Forelimb muscle (tissue), 1 donor: ENCODE measurements at regions not wholly inside any gene's neighbourhood (a gene's known extent, or its start where the extent isn't known, plus 50 kb on each side); places are given as distances from the start of the nearest gene placed in this dataset.

Experiments used
- DNase-seq: peaks from one replicate; pipeline ENCODE4 v3.0.0-alpha.2; 2013; ENCODE audit warnings: low read depth

DNA sequence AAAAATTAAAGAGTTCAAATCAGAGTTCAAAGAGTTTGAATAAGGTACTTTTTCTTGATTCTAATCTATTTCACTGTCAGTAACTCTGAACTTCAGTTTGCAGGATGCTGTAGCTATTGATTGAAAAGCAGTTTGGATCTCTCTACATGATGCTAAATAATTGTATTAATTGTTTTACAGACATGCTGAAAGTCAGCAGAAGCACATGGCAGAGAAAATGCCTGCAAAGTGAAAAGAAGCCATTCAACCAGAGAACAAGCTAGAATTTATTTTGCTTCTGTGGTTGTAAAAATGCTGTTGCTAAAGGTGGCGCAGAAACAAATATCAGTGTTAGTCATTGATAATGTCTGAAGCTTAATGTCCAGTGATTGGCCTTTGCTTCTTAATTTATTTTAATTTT, 92.1 kb upstream of the IL12A start:
- no peak for DNase-seq

DNA sequence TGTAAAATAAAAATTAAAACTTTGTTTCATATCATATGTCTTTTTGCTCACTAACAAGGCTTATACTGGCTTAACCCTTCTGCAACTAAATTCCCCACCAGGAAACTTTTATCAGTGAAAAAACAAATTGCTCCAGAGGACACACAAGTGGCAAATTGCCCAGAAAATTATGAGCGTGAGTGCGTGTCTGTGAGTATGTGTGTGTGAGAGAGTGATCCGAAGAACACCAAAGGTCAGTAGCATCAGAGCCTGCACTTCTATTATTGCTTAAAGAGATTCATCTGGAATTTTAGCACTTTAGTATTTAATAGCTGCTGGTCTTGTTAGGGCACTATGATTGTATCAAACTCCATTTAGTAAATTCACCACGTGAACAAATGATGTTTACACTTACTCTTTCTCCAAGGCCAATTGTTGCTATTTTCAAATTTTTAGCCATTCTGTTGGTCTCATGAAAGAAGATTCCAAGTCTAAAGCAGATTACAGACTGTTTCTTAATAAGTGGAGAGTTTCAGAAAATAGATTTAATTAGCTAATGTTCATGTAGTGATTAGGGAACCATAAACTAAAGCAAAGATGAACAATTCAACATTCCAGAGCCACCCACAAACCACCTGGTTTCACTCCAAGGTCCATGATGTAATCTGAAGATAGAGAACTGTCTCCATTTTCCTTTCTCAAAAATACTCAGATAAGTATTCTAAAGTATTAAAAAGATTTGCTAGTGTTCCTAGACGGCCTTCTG, 91.1 kb upstream of the IL12A start:
- no peak for DNase-seq

DNA sequence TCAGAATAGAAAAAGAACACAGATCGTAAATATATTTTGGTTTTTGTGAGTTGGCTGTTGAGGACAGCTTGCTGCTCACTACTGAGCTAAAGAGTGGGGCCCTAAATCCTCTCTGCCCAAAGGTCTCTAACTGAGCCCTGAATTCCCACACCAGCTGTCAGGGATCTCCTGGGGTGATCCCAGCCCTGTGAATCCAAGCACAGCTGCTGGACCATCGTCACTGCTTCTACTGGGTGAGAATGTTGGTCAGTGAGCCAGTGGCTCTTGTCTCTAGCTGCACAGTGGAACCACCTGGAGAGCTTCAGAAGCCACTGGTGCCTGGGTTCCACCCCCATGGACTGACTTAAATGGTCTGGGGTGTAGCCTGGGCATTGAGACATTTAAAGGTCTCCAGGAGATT, 90.5 kb upstream of the IL12A start:
- DNase-seq: no peak

DNA sequence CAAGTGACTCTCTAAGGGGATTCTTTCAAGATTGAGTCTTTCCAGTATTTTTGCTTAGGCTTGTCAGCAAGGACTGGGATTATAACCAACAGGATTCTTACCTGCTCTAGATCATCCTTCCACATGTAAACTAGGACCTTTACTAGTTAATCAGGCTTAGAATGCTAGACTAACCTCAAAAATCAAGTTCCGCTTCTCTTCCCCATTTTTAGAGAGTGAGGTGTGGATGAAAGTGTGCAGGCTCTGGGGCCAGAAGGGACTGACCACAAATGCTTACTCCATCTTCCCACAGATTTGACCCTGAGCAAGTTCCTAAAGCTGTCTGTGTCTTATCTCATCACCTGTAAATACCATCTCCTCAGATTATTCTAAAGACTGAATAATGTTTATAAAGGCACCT, 89.5 kb upstream of the IL12A start:
- no peak for DNase-seq

DNA sequence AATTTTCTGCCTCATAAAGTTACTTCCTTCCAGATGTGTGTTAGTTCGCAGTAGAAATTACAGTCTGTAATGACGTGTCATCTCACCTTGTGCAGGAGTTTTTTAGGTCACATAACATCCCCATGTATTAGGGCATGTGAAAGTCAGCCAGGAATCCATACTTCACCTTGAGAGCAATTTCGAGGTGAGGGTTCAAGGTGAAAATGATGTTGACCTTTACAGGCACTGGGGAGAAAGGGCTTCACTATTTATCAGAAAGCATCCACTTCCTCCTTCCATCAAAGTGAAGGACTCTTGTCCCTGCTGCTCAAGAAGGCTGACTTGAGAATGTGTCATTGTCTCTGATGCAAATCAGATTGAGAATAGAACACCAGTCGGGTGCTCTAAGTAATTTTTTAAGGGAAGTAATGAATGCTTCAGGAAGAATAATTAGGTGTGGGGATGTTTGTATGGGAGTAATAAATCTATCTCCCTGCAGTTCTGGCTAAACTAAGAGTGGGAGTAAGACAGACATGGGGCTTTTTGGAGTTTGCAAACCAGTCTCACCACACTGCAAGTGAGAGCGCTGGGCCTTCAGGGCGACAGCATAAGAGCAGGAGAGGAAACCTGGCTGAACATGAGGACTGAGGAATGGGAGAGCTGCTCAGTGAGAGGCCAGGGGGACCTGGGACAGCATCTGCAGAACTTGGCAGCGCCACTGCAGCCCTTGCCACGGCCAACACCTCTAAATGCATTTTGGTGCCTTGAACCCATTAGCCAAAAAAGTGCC, 85.9 kb upstream of the IL12A start:
- DNase-seq: no peak

DNA sequence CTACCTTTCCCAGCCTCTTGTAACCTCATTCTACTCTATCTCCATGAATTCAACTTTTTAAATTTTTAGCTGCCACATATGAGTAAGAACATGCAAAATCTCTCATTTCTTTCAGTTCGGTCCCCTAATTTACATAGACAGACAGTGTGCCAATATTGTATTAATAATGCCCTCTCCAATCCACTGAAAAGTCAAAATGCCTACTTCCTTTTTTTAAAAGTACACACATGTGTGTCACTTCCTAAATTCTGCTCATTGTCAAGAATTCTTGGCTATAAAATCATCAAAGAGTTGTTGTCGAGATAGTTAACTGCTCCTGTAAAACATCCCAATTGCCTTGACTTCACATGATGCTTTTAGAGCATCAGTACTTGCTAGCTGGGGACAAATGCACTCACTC, 84.2 kb upstream of the IL12A start:
- DNase-seq: no peak

DNA sequence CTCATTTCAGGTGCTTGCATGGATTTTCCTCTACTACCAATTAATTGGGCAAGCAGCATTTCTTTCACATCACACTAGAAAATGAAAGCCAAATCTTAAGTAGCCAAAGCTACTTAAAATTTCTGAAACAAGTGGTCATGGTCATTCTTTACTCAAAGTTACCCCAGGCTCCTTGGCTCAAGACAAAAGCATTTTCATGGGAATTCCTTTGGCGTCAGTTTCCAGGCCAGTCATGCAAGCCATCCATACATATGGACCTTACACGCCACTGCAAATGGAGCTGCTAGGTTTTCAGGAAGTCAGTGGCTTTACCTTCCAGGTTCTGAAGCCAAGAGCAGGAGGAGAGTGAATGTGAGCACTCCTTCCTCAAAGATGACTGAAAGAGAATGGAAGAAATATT, 83.7 kb upstream of the IL12A start:
- DNase-seq: no peak

DNA sequence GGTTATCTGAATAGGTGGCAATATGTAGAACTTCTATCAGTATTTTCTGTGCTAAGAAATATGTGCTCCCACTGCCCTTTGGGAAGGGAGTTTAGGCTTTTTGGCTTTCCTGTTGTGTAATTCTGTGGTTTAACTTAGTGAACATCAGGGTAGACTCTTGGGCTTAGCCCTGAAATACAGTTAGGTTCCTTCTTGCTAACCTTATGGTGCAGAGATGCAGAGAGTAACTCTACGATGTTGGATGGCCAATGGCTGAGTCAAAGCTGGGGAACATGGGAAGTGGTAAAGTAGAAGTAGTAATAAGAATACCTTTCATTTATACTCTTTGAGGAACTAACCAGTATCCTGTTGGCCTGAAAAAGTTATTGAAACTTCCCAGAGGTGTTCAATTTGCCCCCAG, 80.8 kb upstream of the IL12A start:
- DNase-seq: no peak

DNA sequence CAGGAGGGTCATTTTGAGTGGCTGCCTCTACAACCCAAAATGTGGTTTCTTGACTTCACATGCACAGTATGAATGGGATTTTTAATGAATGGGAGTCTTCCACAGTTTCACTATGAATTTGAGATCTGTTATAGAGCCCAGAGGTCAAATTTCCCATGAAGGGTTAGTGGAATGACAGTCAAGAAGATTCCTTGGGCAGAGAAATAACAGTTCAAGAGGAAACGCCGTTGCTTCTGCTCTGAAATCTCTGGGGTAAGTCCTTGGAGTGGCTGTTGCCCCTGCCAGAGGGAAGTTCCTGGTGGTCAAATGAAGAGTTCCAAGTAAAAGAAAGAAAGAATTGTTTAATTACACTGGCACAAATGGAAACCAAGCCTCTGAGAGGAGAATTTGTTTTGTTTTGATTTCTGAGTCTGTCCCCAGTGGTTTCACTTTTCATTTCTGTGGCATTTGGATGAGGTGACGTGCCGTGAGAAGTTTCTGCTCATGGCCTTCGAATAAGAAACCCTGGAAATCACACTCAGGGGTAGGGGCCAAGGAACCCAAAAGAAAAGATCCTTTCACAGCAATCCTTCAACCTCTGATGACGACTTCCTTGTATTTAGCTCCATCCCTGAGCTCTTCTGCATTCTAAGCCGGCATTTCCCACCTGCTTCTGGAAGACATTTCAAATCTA, 77.5 kb upstream of the IL12A start:
- DNase-seq: no peak

DNA sequence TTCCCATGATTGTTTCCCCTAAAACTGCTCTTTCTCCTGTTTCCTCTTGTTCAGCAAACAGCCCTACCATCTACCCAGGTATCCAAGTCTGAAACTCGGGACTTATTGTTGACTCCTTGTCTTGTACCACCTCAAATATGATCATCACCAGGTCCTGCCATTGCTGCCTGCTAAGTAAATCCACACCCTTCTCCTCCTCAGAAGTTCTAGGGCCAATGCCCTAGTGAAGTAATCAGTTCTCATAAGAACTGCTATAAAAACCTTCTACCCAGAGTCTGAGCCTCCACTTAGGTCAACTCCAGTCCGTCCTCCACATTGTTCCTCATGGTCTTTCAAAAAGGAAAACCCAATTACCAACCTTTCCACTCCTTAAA, 77.0 kb upstream of the IL12A start:
- DNase-seq: no peak

DNA sequence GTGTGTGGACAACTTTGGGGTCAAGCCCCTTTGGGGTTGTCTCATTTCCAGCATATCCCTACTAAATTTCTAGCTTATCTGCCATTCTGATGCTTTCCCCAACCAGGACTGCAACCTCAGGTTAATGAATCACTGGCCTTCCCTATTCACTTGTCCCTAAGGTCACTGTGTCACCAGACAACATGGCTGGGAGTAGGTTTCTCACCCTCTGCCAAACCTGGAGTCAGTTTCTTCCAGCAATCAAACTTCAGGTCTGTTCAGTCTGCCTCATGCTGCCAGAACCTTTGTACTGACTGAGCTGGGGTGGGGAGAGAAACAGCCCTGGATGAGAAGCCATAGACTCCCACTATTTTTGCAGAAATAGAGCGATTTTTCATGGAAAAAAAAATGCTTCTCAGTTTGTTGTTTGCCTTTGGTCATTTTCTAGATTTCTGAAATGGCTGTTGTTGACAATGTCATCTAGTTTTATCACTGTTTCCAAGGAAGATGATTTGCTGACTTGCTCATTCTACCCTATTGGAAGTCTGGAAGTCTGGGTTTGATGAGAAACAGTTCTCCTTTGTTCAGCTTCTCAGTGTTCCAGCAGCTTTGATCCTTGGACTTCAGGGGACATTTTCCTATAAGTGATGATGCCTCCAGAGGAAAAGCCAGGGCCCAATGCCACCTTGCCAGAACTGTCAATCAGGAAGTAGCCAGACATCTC, 74.8 kb upstream of the IL12A start:
- no peak for DNase-seq

DNA sequence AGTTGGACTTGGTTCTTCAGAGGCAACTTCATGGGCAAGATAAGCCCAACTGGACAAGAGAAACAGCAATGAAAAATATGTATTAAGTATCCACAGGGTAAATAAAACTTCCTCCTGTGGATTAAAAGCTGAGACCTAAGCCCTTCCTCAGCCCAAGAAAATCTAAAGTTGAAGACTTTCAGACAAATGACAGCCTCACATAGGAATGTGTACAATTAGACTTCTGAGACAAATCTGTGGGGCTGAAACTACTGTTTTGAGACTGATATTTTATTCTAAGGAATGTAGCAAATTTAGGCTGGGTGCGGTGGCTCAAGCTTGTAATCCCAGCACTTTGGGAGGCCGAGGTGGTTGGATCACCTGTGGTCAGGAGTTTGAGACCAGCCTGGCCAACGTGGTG, 74.2 kb upstream of the IL12A start:
- DNase-seq: no peak

DNA sequence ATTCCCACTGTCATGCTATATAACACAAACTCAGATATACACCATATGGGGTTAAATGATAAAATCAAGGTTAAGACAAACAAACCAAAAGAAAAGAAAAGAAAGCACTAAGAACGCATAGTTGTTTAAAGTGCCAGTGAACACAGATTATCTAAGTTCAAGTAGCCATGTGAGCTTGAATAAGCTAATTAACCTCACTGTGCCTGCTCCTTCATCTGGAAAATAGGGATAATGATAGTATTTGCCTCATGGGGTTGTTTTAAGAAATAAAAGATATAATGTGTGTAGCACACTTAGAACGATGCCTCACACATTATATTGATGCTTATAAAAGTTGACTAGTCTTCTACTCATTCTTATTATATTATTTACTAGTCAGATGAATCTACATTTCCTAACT, 72.6 kb upstream of the IL12A start:
- no peak for DNase-seq

DNA sequence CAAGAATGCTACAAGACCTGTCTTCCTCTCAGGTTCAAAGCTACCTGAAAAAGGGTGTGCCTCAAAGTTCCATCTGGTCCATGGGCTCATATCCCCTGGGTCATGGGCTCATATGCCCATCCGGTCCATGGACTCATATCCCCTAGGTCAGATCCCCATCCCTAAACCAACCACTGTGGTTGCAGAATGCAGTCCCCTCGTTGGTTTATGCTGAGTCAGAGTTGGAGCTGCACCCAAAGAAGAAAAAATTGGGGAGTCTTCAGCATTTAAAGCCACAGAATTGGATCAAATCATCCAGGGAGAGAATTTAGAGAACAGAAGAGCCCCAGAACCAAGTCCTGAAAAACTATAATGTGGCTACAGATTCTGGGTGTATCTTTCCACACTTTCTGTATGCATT, 71.5 kb upstream of the IL12A start:
- no peak for DNase-seq

DNA sequence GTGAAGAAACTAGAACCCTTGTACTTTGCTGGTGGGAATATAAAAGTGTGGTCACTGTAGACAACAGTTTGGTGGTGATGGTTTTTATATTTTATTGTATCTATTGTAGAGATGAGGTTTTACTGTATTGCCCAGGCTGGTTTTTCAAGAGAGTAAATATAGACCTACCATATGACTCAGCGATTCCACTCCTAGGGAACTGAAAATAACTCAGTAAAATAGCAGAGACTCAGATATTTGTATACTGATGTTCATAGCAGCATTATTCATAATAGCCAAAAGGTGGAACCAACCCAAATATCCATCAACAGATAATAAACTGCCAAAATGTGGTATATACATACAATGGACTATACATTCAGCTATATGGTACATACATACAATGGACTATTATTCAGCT, 68.8 kb upstream of the IL12A start:
- DNase-seq: no peak

DNA sequence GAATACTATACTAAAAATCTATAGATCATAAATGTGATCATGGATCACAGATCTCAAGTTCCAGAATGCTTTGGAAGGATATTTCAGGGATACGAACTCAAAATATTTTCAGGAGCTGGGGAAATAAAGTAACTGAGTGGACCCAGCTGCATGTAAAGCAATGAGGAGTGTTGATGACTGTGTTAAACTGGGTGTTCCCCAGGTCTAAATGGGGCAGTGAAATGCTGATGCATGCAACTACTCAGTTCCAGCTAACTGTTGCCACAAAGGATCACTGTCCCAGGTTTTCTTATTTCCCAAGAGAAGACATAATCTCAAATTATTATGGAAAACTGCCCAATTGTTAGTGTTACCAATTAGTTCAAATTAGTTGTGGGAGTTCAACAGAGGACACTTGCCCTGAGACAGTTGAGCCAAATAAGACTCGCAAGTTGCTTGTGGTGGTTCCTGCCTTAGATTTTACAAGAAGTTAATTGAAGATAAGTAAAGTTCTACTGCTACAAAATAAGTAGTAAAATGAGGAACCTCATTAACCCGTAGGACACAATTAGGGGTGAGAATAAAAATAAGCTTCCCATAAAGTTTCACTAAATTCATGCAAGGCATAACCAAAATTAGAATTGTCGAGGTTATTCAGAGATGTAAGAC, 66.3 kb upstream of the IL12A start:
- DNase-seq: no peak

DNA sequence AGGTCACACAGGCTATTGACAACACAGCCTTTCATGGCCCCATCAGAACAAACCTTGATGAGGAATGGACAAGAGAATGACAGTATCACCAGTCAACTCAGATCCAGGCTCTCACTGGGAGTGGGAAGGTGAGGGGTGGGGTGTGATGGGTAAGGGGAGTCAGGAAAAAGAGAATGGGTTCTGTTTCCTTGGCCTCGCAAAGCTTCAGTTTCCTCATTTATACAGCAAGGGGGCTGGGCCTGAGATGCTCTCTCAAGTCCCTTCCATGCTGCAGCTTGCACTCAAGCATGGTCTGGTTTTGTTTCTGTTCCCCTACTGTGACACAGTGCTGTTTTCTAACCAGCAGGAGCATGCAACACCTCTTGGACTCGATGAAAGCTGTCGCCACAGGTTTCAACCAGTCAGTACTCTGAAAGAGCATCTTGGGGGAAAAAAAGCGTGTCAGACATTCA, 65.7 kb upstream of the IL12A start:
- DNase-seq: no peak

DNA sequence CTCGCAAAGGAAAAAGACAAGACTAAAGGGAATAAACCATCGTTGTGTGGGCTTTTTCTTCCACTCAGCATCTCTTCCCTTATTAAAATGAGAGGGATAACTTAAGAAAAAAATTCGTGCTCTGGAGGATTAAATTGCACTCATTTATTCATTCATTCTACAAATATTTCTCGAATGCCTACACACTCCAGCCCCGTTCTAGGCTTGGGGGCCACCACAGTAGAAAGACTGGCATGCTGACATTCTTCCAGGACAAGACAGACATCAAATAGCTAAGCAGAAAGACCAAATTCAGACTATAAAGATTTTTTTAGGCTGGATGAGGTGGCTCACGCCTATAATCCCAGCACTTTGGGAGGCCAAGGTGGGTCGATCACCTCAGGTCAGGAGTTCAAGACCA, 65.3 kb upstream of the IL12A start:
- no peak for DNase-seq

DNA sequence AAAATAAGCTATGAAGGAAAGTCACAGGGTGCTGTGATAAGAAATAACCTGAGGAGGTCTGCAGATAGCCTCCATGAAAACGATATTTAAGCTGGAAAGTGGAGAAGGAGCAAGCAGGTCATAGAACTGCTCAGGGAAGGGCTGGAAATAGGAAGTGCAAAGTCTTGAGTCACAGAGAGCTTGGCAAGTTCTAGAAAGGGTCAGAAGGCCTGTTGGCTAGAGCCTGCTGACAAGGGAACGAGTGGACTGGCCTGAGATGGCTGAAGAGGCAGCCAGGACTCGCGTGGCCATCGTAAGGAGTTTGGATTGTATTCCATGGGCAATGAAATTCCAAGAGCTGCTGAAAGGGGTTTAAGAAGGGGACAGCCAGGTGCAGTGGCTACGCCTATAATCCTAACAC, 64.7 kb upstream of the IL12A start:
- DNase-seq: no peak

DNA sequence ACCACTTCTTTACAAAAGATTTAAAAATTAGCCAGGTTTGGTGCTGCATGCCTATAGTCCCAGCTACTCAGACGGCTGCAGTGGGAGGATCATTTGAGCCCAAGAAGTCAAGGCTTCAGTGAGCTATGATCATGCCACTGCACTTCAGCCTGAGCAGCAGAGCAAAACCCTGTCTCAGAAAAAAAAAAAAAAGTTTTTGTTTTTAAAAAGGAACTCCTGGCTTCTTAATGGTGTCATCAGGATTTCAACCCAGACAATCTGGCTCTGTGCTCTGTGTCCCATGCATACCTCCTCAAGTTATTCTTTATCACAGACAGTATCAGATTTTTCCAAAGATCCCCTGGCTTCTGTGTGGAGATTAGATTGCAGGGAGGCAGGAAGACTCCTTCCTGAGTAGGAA, 64.2 kb upstream of the IL12A start:
- DNase-seq: no peak

DNA sequence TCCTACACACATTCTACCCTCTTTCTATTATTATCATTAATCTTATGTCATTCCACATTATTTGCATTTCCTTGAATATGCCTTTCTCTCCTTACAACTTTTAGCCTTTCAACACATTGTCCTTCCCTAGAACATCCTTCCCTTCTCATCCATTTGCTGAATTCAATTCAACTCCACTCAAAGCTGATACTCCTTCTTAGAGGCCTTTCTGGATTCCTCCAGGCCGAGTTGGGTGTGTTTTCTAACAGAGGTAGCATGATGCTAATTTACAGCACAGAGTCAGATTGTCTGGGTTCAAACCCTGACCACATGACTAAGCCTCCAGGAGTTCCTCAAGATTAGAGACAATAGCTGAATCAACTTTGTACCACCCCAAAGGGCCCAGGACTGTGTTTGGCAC, 63.4 kb upstream of the IL12A start:
- no peak for DNase-seq

DNA sequence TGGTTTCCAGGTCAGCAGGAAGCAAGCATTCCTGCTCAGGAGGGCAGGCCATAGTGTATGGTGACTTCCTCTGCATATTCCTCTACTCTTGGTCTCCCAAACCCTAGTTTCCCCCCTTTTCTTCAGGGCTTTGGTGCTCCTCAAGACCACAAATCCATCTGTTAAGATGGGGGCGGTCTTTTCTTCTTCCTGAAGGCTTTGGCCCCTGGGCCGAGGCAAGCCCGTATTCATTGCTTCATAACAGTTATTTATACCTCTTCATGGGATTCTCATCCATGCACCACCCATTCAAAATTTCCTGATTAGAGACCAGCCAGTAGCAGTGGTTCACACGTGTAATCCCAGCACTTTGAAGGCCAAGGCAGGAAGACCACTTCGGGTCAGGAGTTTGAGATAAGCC, 62.1 kb upstream of the IL12A start:
- no peak for DNase-seq
